Spleen (tissue), 11 donors: ENCODE measurements at regions not wholly inside any gene's neighbourhood (a gene's known extent, or its start where the extent isn't known, plus 50 kb on each side); places are given as distances from the start of the nearest gene placed in this dataset.

ENCODE experiments used
- DNase-seq: peaks from one replicate; pipeline ENCODE4 v3.0.0-alpha.2; 2020
- H3K27ac ChIP-seq, 8 donors: fragments of 200-600 bp; sonication (generic) in 7 of 8; 1 replicate in 4 of 8; 2 replicates in 4 of 8; pipeline versions ENCODE4 v1.5.0 to v1.8.0; 2016 to 2021; ENCODE audit warnings: inconsistent platforms in 4 of 8, mild to moderate bottlenecking in 4 of 8, moderate library complexity in 1 of 8
- H3K27me3 ChIP-seq, 7 donors: fragments of 200-600 bp; sonication (generic) in 6 of 7; replicated peaks in 1 of 7; 1 replicate in 4 of 7; 2 replicates in 3 of 7; pipeline versions ENCODE4 v1.5.0 to v1.8.0; 2016 to 2021; ENCODE audit warnings: inconsistent platforms in 3 of 7, mild to moderate bottlenecking in 1 of 7
- H3K36me3 ChIP-seq, 6 donors: fragments of 200-600 bp; sonication (generic) in 5 of 6; 1 replicate in 4 of 6; 2 replicates in 2 of 6; pipeline versions ENCODE4 v1.5.0 to v1.8.0; 2016 to 2021; ENCODE audit warnings: inconsistent platforms in 2 of 6
- H3K4me1 ChIP-seq, 6 donors: fragments of 200-600 bp; sonication (generic) in 5 of 6; 1 replicate in 3 of 6; 2 replicates in 3 of 6; pipeline versions ENCODE4 v1.5.0 to v1.8.0; 2016 to 2021; ENCODE audit warnings: inconsistent platforms in 3 of 6
- H3K4me3 ChIP-seq, 8 donors: fragments of 200-600 bp; sonication (generic) in 7 of 8; 1 replicate in 4 of 8; 2 replicates in 4 of 8; pipeline versions ENCODE4 v1.5.0 to v1.8.0; 2016 to 2021; ENCODE audit warnings: inconsistent platforms in 4 of 8, mild to moderate bottlenecking in 4 of 8, moderate library complexity in 2 of 8
- H3K9me3 ChIP-seq, 8 donors: fragments of 200-600 bp; sonication (generic) in 7 of 8; 1 replicate in 4 of 8; 2 replicates in 4 of 8; pipeline versions ENCODE4 v1.5.0 to v1.8.0; 2016 to 2021; ENCODE audit warnings: inconsistent platforms in 4 of 8
- POLR2A ChIP-seq, 3 donors: fragments of 450-650 bp; IDR thresholded peaks; one replicate each; pipeline ENCODE4 v1.5.1; 2017; ENCODE audit warnings: antibody characterized with exemption in 3 of 3, mild to moderate bottlenecking in 1 of 3
- POLR2AphosphoS5 ChIP-seq, 3 donors: sonication (generic); formaldehyde crosslinking; IDR thresholded peaks; one replicate each; pipeline ENCODE4 v1.5.1; 2017; ENCODE audit warnings: antibody characterized with exemption in 3 of 3
- WGBS, 5 donors: extraction: QIAGEN DNeasy Blood & Tissue Kit in 3 of 5; methylation state at CpG; one replicate each; pipeline versions ENCODE4 v1.1.5 to v1.1.7; 2013 to 2018; 5-methylcytosine and 5-hydroxymethylcytosine counted together
- intact Hi-C: fragments of 100-400 bp; cut with DNase I; formaldehyde crosslinking; loops from one replicate; pipeline ENCODE4 v1.15.0; 2023; ENCODE audit warnings: low total_unique reads
- TF ChIP-seq, protein P1 (sequence below), 11 experiments: fragments of 200-600 bp in 7 of 11; fragments of 450-650 bp in 4 of 11; sonication (generic) in 4 of 11; IDR thresholded peaks in 8 of 11; conservative IDR thresholded peaks in 3 of 11; 1 replicate in 7 of 11; 2 replicates in 4 of 11; pipeline versions ENCODE4 v1.4.0 to v1.8.0; 2016 to 2021; ENCODE audit warnings: antibody characterized with exemption in 11 of 11, inconsistent platforms in 4 of 11, mild to moderate bottlenecking in 1 of 11
- donor health status: healthy with polysubstance abuse.
- donor health status: DM: no; HTN: no; CAD: no; lungs with moderate emphysema.
- donor health status: DM: no; HTN: no; CAD: no.
- donor health status: Bipolar disorder and iron deficiency.
- donor health status: healthy.
- donor health status: DM: no; HTN: no; CAD: no.
- donor health status: DM: yes; HTN: yes; CAD: no.

DNA sequence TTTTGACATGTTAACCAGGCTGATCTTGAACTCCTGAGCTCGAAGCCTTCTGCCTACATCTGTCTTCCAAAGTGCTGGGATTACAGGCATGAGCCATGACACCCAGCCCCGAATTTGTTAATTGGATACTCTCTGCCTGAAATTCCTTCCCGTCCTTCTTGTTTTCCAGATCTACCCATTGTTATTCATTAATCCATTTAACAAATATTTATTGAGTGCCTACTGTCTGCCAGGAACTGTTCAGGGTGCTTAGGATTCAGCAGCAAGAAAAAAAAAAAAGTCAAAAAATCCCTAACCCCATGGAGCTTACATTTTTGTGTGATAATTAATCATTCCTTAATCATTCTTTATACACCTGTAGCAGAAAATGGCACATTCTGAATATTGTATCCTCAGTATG is 206.8 kb upstream of the FOXD3 start:
- DNase-seq: no peak
- Histone ChIP-seq H3K4me1 (no peaks in the 10 kb centered on the region), H3K4me3 (no peak overlapping the region), H3K9me3 (no peaks in the 10 kb centered on the region), H3K36me3 (no peaks in the 10 kb centered on the region), H3K27me3 (peaks cover 0 to 5% (median 0%) of the 10 kb centered on the region in 7 donors), H3K27ac (no peak overlapping the region)
- intact Hi-C loops: no loop called here
- WGBS, 5 donors: 72 to 81% (median 76%) methylated on average over 3 of the region's 3 CpGs
- TF ChIP-seq POLR2AphosphoS5 (IDR thresholded peaks at IDR 0.05) (no peak), POLR2A (IDR thresholded peaks at IDR 0.05) (no peak)
- TF ChIP-seq, protein P1, sequence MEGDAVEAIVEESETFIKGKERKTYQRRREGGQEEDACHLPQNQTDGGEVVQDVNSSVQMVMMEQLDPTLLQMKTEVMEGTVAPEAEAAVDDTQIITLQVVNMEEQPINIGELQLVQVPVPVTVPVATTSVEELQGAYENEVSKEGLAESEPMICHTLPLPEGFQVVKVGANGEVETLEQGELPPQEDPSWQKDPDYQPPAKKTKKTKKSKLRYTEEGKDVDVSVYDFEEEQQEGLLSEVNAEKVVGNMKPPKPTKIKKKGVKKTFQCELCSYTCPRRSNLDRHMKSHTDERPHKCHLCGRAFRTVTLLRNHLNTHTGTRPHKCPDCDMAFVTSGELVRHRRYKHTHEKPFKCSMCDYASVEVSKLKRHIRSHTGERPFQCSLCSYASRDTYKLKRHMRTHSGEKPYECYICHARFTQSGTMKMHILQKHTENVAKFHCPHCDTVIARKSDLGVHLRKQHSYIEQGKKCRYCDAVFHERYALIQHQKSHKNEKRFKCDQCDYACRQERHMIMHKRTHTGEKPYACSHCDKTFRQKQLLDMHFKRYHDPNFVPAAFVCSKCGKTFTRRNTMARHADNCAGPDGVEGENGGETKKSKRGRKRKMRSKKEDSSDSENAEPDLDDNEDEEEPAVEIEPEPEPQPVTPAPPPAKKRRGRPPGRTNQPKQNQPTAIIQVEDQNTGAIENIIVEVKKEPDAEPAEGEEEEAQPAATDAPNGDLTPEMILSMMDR (IDR thresholded peaks at IDR 0.05 in 8 of 11, conservative IDR thresholded peaks at IDR 0.05 in 3 of 11): no peak

DNA sequence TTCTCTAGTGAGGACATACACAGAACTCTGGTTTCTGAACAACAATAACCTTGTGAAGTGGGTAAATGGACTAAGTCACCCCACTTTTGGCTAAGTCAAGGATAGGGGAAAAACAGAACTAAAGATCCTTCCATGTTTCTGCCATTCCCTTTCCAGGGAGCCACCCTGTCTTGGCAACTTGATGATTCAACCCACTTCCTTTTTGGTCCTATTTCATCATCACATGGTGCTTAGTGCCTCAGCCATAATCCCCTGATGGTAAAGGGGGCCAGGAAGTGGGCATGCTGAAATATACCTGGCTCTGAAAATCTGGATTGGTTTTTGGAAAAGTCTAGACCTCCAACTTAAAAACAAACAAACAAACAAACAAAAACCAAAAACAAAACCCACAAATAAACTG is 206.4 kb upstream of the FOXD3 start:
- H3K9me3 ChIP-seq: no peaks in the 10 kb centered on the region
- TF ChIP-seq POLR2A (IDR thresholded peaks at IDR 0.05): no peak
- TF ChIP-seq, protein P1 (IDR thresholded peaks at IDR 0.05 in 8 of 11, conservative IDR thresholded peaks at IDR 0.05 in 3 of 11): no peak
- no peak for TF ChIP-seq POLR2AphosphoS5 (IDR thresholded peaks at IDR 0.05)
- intact Hi-C loops: no loop called here

DNA sequence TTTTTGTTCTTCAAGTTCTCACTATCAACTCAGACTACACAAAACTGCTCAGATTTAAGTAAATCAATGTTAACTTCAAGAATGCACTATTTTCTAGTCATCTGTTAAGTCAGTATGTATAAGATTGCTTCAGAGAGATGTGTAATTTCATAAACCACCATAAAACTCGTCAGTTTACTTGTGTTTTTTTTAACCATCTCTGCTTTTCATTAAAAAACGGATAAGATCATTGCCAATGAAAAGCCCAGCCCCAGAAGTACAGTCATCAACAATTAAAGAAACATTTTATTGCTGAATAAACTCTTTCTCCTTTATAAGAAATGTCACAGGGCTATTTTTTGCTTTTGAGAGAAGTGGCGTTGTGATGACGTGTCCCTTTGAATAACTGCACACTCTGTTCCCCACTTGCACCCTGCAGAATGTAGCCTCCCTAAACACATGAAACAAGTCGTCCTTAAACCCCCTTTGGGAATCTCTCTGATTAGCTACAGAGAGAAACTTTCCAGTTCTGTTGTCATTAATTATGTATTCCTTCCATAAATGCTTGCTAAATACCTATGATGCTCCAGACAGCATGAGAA is 202.7 kb upstream of the FOXD3 start:
- Histone ChIP-seq H3K36me3 (no peaks in the 10 kb centered on the region), H3K27ac (no peak overlapping the region), H3K27me3 (no peaks in the 10 kb centered on the region), H3K4me3 (no peak overlapping the region), H3K4me1 (no peaks in the 10 kb centered on the region), H3K9me3 (no peaks in the 10 kb centered on the region)
- intact Hi-C loops: no loop called here
- TF ChIP-seq POLR2A (IDR thresholded peaks at IDR 0.05): no peak
- TF ChIP-seq, protein P1 (IDR thresholded peaks at IDR 0.05 in 8 of 11, conservative IDR thresholded peaks at IDR 0.05 in 3 of 11): no peak
- no peak for TF ChIP-seq POLR2AphosphoS5 (IDR thresholded peaks at IDR 0.05)
- DNase-seq: no peak
- 69 to 79% (median 75%) methylated on average over 5 of the region's 5 CpGs for WGBS, 5 donors

More for the DNA sequence above, 206.4 kb upstream of the FOXD3 start:
- H3K4me1 ChIP-seq: no peaks in the 10 kb centered on the region
- H3K27ac ChIP-seq: no peak overlapping the region
- H3K4me3 ChIP-seq: no peak overlapping the region
- H3K36me3 ChIP-seq: no peaks in the 10 kb centered on the region
- no peaks in the 10 kb centered on the region for H3K27me3 ChIP-seq
- DNase-seq: no peak

DNA sequence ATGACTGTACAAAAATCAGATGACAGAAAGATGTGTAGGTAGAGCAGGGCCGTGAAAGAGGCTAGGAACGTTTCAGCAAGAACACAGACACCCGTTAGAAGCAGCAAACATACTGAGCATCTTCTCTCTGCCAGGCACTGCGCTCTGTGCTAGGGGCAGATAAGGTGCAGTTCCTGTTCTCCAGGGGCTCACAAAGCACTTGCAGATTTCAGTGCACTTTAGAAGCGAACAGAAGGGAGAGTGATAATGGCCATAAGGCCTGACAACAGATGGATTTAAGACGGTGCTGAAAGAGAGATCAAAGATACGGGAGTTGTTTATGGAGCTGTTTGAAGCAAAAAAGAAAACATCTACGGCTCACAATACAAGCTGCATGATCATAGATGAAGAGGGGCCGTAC is 200.3 kb upstream of the FOXD3 start:
- WGBS, 5 donors: 28 to 37% (median 31%) methylated on average over 9 of the region's 9 CpGs
- Histone ChIP-seq H3K9me3 (no peaks in the 10 kb centered on the region), H3K4me1 (no peaks in the 10 kb centered on the region), H3K36me3 (no peaks in the 10 kb centered on the region), H3K4me3 (no peak overlapping the region), H3K27ac (no peak overlapping the region), H3K27me3 (no peaks in the 10 kb centered on the region)
- intact Hi-C loops: no loop called here
- no peak for TF ChIP-seq POLR2AphosphoS5 (IDR thresholded peaks at IDR 0.05)
- TF ChIP-seq POLR2A (IDR thresholded peaks at IDR 0.05): no peak
- TF ChIP-seq, protein P1 (IDR thresholded peaks at IDR 0.05 in 8 of 11, conservative IDR thresholded peaks at IDR 0.05 in 3 of 11): no peak
- DNase-seq: no peak
